H1 (cell line): ENCODE measurements at regions not wholly inside any gene's neighbourhood (a gene's known extent, or its start where the extent isn't known, plus 50 kb on each side); places are given as distances from the start of the nearest gene placed in this dataset.

Experiments used
- CHD2 ChIP-seq: IDR thresholded peaks from 2 replicates; pipeline ENCODE4 v1.6.1; 2012; ENCODE audit warnings: low read length, improper control_type of control experiment
- FOSL1 ChIP-seq: IDR thresholded peaks from 2 replicates; pipeline ENCODE4 v1.6.1; 2011; ENCODE audit warnings: mild to moderate bottlenecking, low read depth, low read length, moderate library complexity; ENCODE audit not compliant: insufficient read depth
- NRF1 ChIP-seq: IDR thresholded peaks from 2 replicates; pipeline ENCODE4 v1.6.1; 2011; ENCODE audit warnings: mild to moderate bottlenecking, low read depth, low read length, improper control_type of control experiment
- RAD21 ChIP-seq, 2 experiments: IDR thresholded peaks in 1 of 2; conservative IDR thresholded peaks in 1 of 2; 2 replicates each; pipeline ENCODE4 v1.6.1; 2011; ENCODE audit warnings: low read depth in 2 of 2, low read length in 2 of 2, improper control_type of control experiment in 1 of 2, inconsistent platforms in 1 of 2, mild to moderate bottlenecking in 1 of 2, moderate library complexity in 1 of 2

DNA sequence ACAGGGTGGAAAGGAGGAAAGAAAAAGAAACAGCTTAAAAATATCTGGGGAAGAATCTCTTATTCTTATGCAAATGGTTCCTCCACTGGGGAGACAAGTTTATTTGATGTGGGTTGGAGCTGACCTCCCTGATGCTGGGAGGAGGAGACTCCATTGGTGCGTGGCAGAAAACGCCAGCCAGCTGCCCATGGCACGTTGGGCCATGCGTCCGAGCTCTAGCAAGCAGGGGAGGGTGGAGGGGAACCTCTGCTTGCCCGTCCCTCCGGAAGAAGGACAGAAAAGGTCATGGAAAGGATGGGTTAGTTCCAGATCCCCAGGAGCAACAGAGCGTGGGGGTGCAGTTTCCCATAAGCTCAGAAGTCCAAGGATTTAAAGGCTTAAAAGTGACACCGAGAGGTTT lies 210.4 kb downstream of the KLHL4 start (continued):
- no peak for TF ChIP-seq RAD21 (IDR thresholded peaks at IDR 0.05 in 1 of 2, conservative IDR thresholded peaks at IDR 0.05 in 1 of 2; ENCODE audit: low read depth in 2 of 2, low read length in 2 of 2)
- no peak for TF ChIP-seq NRF1
- TF ChIP-seq CHD2 = no peak
- no peak for TF ChIP-seq FOSL1
